ENCODE measurements at regions not wholly inside any gene's neighbourhood (a gene's known extent, or its start where the extent isn't known, plus 50 kb on each side); places are given as distances from the start of the nearest gene placed in this dataset.

DNA sequence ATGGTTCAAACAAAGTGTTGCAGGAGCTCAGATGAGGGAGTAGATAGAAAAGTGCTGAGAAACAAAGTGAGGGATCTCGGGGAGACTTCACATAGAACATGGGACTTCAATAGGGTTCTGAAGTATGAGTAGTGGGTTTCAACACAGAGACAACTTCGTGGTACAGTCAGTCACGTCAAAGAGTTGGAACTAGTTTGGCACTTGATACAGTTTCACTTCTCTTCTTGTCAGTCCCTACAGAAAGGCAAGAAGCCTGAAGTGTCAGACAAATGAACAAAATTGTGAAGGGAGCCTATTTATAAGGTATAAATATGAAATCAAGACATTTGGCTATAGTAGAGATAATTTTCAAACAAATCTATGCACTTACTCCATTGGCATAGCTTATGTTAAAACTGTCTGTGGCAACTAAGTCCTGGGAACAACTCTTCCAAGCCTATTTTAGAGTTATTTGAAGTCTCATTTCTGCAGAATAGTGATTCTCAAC is 338.0 kb downstream of the TDRD15 start:
- TF ChIP-seq, protein P1, sequence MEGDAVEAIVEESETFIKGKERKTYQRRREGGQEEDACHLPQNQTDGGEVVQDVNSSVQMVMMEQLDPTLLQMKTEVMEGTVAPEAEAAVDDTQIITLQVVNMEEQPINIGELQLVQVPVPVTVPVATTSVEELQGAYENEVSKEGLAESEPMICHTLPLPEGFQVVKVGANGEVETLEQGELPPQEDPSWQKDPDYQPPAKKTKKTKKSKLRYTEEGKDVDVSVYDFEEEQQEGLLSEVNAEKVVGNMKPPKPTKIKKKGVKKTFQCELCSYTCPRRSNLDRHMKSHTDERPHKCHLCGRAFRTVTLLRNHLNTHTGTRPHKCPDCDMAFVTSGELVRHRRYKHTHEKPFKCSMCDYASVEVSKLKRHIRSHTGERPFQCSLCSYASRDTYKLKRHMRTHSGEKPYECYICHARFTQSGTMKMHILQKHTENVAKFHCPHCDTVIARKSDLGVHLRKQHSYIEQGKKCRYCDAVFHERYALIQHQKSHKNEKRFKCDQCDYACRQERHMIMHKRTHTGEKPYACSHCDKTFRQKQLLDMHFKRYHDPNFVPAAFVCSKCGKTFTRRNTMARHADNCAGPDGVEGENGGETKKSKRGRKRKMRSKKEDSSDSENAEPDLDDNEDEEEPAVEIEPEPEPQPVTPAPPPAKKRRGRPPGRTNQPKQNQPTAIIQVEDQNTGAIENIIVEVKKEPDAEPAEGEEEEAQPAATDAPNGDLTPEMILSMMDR (conservative IDR thresholded peaks at IDR 0.05; ENCODE audit: low read depth, low read length), result no peak
- TF ChIP-seq POLR2A (IDR thresholded peaks at IDR 0.05; ENCODE audit: low read depth, low read length), result no peak
- TF ChIP-seq RAD21 (IDR thresholded peaks at IDR 0.05; ENCODE audit: low read length), result no peak
- TF ChIP-seq BHLHE40 (IDR thresholded peaks at IDR 0.05; ENCODE audit: low read depth, low read length), result no peak
- TF ChIP-seq SMC3 (IDR thresholded peaks at IDR 0.05; ENCODE audit: low read depth, low read length), result no peak

Measured in IMR-90 (cell line).